DMS114 treated with DMSO at 0.1 percent for 48 hours (cell line): ENCODE measurements at regions not wholly inside any gene's neighbourhood (a gene's known extent, or its start where the extent isn't known, plus 50 kb on each side); places are given as distances from the start of the nearest gene placed in this dataset.

Experiments
- DNase-seq: peaks from one replicate; lab custom pipeline; 2025; ENCODE audit not compliant: unreplicated experiment; lab: John Stamatoyannopoulos, UW

DNA sequence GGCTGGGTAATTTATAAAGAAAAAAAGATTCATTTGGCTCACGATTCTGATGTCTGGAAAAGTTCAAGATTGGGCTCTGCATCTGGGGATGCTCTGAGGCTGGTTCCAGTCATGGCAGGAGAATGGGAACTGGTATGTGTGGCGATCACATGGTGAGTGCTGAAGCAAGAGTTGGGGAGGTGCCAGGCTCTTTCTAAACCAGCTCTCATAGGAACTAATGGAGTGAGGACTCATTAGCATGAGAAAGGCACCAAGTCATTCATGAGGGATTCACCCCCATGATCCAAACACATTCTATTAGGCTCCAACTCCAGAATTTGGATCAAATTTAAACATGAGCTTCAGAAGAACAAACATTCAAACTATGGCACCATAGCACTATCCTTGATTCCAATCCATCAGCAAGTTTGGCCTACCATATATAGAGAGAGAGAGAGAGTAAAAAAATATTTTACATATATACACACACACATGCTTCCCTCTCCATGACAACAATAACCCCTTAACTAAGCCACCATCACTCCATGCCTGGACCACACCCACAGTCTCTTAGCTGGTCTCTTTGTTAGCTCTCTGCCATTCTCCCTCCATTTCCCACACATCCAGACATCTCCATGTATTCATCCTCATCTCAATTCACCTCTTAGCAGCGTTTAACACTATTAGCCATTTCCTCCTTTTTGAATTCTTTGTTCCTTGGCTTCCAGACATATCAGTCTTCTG lies 57.9 kb downstream of the NPY start:
- DNase-seq = no peak

DNA sequence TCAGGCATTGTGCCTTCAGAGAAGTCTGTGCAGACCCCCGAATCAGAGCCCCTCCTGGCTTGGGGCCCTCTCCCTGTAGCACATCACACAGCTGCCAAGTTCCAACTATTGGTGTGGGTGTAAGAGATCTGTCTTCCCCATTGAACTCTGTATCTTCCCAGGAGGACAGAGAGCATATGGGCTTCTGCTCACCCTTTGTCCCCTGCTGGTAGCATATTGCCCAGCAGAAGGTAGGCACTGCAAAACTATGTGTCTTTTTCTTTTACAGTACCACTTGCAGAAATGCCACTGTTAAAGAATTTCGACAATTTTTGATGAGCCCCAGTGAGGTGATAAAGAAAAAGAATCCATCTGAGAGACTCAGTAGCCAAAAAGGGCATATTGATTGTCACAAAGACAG lies 59.6 kb downstream of the NPY start:
- DNase-seq = no peak

DNA sequence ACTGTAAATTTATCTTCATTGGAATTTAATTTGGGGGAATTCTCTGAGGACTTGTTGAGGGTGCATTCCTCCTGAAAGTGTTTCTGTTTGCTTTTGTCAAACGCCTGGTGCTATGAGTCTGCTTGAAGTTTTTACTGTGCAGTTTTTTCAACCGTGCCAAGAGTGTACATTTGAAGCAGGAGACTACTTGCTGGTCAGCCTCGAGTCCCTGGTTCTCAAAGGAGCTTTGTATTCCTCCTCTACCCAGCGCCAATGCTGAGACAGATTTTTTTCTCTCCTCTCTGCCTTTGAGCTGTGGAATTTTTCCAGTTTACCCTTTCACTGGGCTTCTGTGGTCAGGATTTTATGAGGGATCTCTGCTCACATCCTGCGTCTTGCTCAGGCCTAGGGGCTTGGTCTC lies 62.1 kb downstream of the NPY start:
- no peak for DNase-seq

DNA sequence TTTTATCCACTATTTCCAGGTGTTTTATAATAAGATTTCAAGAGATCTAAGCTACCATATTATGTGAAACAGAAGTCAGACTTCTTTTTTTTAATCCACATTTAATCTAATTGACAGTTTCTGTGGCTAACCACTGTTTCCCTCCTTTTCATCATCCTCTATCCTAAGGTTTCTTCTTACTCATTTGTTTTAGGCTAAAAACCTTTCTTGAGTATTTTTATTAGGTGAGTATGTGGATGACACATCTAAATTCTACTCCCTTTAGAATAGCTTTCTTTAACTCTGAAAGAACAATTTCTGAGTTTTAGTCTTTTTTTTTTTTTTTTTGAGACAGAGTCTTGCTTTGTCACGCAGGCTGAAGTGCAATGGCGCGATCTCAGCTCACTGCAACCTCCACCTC lies 62.7 kb downstream of the NPY start:
- no peak for DNase-seq

DNA sequence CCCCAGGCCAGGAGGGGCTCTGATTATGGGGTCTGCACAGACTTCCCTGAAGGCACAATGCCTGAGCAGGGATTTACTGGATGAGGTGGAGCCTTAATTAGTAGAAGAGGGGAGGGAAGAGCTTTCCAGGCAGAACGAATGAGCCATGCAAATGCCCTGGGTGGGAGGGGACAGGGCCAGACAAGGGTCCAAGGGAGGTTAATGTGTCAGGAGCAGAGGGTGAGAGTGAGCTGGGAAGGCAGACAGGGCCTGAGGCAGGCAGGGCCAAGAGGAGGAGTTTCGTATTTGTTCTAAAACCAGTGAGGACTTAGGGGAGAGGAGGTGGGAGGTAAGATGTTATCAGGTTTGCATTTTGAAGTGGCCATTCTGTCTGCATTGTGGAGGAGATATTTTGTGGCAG lies 65.3 kb downstream of the NPY start:
- DNase-seq = no peak

DNA sequence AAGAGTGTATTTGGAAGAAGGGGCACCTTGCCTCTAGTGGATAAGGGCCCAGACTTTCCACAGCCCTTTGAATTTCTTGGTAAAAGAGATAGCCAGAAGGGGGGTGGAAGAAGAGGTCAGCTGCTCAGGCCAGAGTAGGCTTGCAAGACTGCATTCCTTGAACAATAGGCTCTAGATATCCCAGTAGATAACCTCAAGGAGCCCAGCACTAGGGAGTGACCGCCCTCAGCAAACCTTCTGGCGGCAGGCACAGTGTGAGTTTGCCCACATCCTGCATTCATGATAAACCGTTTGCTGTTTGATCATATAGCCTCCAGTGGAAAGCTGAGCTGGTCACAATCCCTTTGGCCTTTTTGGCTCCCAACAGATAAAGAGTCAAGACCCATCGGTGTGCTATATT lies 70.5 kb downstream of the NPY start:
- no peak for DNase-seq

DNA sequence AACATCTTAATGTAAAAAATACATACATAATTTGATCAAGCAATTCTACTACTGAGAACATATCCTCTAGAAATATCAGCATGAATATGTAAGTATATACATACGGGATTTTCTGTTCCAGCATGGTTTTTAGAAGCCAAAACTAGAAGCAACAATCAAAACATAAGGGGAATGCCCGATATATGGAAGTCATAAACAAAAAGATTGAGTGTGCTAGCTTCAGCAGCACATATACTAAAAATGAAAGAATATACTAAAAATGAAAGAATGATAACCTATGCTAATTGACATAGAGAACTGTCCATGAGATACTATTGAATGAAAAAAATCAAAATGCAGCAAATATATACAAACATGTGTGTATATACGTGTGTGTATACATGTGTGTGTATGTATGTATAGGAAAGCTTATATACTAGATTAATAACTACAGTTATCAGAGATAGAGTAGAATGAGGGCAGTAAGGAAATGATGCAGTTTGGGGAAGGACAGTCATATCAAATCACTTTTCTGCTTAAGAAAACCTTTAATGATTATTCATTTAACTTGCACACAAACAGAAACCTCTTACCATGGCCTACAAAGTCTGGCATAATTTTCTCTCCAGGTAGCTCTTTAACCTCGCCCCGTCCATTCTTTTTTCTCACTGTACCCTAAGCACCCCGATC lies 72.9 kb downstream of the NPY start:
- no peak for DNase-seq

DNA sequence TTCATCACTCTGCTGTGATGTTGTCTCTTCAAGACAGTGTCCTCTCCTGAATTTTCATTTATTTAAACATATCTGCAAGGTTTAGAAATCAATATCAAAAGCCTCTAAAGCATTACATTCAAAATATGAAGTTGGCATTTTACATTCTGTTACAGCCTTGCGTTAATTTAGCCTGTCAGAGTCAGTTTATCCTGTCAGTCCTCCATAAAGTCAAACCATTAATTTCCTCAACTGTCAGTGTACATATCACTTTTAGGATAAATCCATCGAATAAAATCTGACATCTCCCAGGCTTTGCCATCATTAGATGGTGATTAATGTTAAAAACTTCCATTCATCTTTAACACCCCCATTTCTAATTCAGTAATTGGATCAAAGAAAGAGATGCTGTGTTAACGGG lies 77.0 kb downstream of the NPY start:
- no peak for DNase-seq

DNA sequence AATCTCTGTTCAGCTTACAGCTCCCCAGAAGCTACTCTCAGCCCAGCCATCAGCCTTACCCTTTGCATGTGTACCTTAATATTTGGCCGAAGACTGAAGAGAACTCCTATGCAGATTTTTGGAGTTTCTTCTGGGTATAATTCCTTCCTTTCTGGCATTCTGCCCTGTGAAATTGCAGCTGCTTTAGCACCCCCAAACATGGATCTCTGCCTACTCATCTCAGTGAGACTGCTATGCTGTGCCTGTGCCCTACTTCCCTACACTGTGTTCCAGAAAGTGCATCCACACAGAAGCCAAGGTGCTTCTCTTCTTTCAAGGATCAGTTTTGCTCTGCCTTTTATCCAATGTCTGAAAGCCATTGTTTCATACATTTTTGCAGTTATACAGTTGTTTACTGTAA lies 81.6 kb downstream of the NPY start:
- DNase-seq = no peak

DNA sequence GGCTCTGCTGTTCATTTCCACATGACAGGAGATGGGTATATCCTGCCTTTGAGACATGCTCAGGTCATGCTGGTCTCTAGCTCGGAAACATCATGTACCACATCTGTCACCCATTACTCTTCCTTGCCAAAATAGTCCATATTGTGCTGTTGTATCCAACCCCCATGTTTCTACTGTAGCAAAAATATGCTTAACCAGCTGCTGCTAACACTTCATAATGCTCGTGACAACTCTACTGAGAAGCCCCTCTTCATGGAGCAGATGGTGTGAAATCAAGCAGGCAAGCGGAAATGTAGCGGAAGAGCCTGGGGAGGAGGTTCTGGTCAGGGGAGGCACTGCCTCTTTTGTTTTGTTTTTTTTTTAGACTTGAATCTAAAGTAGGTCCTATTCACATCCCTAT lies 82.9 kb downstream of the NPY start:
- no peak for DNase-seq

DNA sequence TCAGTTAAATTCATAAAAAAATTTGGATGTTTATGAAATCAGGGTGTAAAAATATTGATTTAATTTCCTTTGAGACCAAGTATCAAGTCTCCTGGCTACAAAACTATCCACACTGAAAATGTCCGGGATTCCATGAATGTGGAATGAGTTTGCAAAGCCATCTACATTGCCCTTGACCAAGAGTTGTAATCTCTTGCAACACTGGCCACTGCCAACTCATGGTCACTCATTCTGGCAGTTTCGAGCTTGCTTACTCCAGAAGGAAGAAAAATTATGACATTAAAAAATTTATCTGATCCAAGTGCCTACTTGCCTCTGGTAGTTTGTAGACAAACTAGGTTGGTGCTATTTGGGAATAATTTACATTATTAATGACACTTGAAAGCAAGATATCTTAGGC lies 84.2 kb downstream of the NPY start:
- no peak for DNase-seq

DNA sequence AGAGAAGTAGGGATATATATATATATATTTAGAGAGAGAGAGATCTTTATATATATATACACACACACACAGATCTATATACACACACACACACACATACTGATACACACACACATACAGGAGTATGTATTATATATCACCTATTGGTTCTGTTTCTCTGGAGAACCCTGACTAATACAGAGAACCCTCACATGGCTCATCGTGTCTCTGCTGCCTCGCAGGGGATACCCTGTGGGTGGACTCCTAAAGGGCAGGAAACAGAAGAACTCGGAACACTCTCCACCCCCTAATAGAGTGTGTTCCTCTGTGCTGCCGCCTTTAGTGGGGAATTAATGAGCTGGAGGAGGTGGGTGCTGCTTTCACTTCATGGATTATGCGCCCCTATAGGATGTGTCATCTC lies 86.6 kb downstream of the NPY start:
- DNase-seq = no peak

DNA sequence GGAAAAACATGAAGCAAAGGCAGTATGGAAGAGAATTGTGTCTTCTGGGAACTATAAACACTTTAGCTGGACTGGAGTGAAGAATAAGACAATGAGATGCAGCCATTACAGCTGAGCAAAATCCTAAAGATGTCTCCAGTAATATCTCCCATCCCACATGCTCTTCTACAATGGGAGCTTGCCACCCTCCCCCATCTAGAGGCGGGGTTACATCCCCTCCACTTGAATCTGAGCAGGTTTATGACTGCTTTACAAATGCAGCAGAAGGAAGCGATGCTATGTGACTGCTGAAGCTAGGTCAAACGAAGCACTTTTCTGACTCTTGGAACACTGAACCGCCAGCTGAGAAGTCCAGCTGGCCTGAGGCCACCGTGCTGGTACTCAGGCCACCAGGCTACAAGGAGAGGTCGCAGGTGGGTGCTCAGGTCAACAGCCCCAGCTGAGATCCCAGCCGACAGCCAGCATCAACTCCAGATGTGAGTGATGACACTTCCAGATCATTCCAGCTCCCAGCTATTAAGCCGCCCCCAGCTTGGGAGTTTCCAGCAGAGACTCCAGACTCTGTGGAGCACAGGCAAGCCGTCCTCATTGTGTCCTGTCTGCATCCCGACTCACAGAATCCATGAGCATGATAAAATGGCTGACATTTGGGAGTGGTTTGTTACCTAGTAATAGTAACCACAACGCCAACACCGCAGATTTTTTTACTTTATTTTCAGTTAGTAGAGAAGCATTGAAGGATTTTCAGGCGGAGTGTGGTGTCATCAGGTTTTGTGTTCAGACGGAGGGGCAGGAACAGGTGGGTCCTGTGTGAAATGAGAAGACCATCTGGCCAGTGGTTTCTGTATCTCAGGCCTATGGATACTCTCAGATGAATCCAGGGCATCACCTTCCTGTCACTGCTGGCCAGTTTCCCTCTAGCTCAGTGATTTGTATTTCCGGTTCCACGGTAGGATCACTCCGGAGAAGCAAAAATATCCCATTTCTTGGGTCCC lies 89.3 kb downstream of the NPY start:
- no peak for DNase-seq

DNA sequence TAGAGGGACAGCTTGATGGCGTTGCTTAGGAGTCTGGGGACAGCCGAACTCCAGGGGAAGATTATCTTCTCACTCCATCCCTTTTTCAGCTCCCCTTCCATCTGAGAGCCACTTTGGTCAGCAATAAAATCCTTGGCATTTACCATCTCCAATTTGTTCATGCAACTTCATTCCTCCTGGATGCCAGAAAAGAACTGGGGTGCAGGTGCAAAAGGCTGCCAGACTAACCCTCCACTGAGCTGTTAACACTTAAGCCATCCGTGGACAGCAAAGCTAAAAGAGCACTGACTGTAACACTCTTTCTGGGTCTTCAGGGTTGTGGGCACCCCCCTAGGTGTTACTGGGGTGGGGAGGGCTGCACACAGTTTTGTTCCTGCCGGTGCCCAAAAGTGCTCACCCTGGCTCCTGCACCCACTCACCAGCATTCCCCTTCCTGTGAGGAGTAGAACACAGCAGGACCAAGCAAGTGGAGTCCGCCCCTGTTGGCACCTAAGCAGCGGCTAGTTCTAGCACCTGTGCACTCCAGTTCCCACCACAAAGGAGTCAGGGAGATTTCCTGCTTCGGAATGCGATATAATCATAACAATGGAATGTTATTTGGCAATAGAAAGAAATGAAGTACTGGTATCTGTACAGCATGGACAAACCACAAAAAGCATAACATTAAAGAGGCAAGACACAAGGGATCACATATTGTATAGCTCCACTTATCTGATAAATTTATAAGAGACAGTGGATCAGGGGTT lies 95.1 kb downstream of the NPY start:
- DNase-seq = no peak

DNA sequence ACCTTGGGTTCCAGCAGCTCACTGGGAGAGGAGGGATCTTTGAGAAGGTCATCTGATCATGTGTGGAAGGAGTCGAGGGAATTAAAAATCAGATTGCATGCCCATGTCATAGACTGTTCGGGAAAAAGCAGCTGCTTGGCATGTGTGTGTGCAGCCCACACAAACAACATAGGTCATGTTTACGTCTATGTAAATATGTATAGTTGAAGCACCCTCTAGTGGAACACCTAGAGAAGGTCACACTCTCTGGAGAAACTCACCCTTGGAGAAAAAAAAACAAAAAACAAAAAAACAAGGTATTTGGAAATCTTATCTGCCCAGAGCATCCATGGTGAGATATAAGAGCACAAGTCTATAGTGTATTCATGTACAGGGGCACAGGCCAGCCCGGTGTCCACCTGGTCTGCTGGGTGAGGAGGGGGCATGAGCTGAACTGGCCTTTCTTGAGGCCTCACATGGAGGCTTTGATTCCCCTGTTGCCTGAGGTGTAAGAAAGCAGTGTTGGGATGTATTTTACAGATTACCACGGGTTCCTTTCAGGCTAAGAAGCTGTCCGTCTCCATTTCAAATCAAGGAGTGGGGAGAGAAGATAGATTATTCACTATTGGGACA lies 98.0 kb downstream of the NPY start:
- peak; percentile 33 for DNase-seq

DNA sequence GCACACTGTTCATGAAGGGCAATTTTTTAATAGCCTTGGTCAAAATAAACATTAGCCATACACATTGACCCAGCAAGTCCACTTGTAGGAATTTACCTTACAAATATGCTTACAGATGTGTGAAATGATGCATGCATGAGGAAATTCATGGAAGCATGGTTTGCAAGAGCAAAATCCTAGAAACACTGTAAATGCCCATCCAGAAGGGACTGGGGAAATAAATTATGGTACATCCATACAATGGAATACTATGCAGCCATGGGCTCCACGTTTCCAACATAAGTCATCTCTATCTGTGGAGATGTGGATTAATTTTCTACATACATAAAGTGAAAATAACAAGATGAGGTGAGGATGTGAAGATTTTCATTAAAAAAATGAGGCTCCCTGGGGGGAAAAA lies 99.1 kb downstream of the NPY start:
- DNase-seq = no peak

DNA sequence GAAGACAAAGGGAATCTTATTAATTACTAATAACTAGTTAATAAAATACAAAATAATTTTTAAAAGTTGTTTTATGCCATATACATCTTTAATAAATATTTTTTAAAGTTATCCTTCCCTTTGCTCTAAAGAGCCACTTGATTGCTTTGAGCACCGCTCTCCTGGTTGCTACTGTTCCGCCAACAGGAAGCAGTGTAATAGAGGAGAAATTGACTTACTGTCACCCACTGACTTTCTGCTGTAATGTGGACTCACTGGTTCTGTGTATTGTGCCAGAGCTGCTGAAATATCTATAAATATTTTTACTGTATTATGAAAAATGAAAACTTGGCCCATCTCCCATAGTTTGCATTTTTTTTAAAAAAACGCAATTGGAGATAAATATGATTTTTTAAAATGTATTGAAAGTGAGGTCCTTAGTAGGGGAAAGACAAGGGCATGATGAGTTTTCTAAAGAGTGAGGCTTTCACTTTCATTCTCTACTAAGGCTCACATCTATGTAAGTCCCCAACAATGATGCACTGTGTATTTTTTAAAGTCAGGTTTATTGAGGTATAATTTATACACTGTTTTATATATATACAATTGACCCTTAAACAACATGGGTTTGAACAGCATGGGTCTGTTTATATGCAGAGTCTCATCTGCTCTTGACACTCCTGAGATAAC lies 100.5 kb downstream of the NPY start:
- no peak for DNase-seq

DNA sequence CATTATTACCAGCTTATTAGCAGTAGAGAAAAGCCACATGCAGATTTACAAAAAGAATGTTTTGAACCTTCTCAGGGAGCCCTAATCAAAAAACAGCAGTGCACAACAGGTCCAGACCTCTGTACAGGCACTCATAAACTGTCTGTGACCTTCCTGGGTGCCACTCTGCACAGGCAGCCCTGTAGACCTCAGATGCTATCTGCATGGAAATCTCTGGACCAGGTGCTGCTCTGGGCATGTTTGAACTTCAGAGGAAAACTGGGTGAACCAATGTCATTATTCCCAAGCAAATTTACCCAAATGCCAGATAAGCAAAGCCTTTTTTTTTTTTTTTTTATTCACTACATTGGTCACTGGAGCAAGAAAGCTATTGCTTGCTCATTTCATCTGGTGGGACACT lies 104.2 kb downstream of the NPY start:
- DNase-seq = no peak

DNA sequence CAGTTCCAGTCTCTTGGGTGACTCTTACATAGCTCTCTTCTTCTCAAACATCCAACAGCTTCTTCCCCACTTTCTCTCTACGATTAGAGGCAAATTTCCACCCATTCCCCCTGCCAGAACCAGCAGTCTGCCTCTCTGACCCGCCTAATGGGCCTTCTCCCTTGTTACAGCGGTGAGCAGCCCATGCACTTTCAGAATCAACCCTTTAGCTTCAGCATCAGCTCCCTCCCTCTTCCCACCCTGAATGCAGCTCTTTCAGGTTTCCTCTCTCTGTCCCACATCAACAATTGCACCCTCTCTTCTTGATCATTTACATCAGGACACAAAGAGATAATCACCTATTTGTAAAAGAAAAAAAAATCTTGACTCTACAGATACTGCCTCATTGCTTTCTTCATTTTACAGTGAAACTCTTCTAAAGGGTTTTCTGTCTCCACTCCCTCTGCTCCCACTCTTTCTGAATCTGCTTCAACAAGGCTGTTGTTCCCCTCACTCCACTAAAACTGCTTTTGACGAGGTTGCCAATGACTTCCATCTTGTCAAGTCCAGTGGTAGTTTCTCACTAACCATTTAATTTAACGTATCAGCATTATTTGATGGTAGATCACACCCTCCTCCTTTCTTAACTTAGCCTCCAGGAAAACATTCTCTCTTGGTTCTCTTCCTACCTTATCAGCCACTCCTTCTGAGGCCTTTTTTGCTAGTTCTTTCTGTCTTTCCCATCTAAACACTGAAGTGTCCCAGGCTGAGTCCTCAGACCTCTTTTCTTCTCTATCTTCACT lies 106.6 kb downstream of the NPY start:
- no peak for DNase-seq
